ENCODE measurements at regions not wholly inside any gene's neighbourhood (a gene's known extent, or its start where the extent isn't known, plus 50 kb on each side); places are given as distances from the start of the nearest gene placed in this dataset.

GRCh38 chr4:8727131-8727530 is 134.6 kb downstream of the CPZ start:
- no peak overlapping the region for H3K9ac ChIP-seq (ENCODE audit: insufficient read depth, low read length, poor library complexity, severe bottlenecking)
- no peak overlapping the region for H3K4me3 ChIP-seq (replicated peaks in 1 of 3; ENCODE audit: low read depth in 2 of 3, low read length in 3 of 3)
- intact Hi-C loops (cut with micrococcal nuclease): no loop called here
- Mint-ChIP-seq H3K27ac (no peak overlapping the region), H3K9me3 (peaks cover 0 to 3% (median 2%) of the 10 kb centered on the region in 7 donors), H3K27me3 (ENCODE audit: low read depth in 3 of 3) (peaks cover 6 to 10% (median 8%) of the 10 kb centered on the region in 3 donors), H3K4me1 (peaks cover 2% of the 10 kb centered on the region), H3K4me3 (no peak overlapping the region), H3K36me3 (no peaks in the 10 kb centered on the region)
- no peaks in the 10 kb centered on the region for H3K9me3 ChIP-seq (replicated peaks in 1 of 2; ENCODE audit: control insufficient read depth in 1 of 2, insufficient read depth in 1 of 2, low read length in 2 of 2)
- TF ChIP-seq CTCF (IDR thresholded peaks at IDR 0.05): no peak
- H4K20me1 ChIP-seq (ENCODE audit: insufficient read depth, low read length): no peaks in the 10 kb centered on the region
- no peaks in the 10 kb centered on the region for H3K79me2 ChIP-seq (ENCODE audit: insufficient read depth, low read length)
- H3K4me1 ChIP-seq (ENCODE audit: control insufficient read depth in 1 of 2, insufficient read depth in 2 of 2, low read length in 2 of 2): no peaks in the 10 kb centered on the region
- H3K36me3 ChIP-seq (replicated peaks in 1 of 2; ENCODE audit: control insufficient read depth in 1 of 2, insufficient read depth in 2 of 2, low read length in 2 of 2): no peaks in the 10 kb centered on the region
- H3K27ac ChIP-seq (ENCODE audit: low read depth in 1 of 2, low read length in 2 of 2): no peak overlapping the region
- no peak overlapping the region for H3K4me2 ChIP-seq (replicated peaks; ENCODE audit: extremely low read depth, low read length, poor library complexity, severe bottlenecking)
- no peak overlapping the region for H2AFZ ChIP-seq (ENCODE audit: insufficient read depth, low read depth, low read length, poor library complexity, severe bottlenecking)
- no peak for DNase-seq
- no peaks in the 10 kb centered on the region for H3K27me3 ChIP-seq (ENCODE audit: control insufficient read depth in 2 of 2, insufficient read depth in 2 of 2, low read length in 2 of 2)
- 61% methylated on average over 4 of the region's 12 CpGs for WGBS (ENCODE audit: insufficient coverage)

- no peaks in the 10 kb centered on the region for H3K36me3 ChIP-seq (replicated peaks in 1 of 2; ENCODE audit: control insufficient read depth in 1 of 2, insufficient read depth in 2 of 2, low read length in 2 of 2)
- H3K27me3 ChIP-seq (ENCODE audit: control insufficient read depth in 2 of 2, insufficient read depth in 2 of 2, low read length in 2 of 2): no peaks in the 10 kb centered on the region
- intact Hi-C loops (cut with micrococcal nuclease): no loop called here
- H3K9me3 ChIP-seq (replicated peaks in 1 of 2; ENCODE audit: control insufficient read depth in 1 of 2, insufficient read depth in 1 of 2, low read length in 2 of 2): no peaks in the 10 kb centered on the region
- H3K27ac Mint-ChIP-seq: no peak overlapping the region
- H3K9me3 Mint-ChIP-seq: peaks cover 0 to 2% (median 0%) of the 10 kb centered on the region in 7 donors
- H3K27me3 Mint-ChIP-seq (ENCODE audit: low read depth in 3 of 3): peaks cover 6 to 9% (median 8%) of the 10 kb centered on the region in 3 donors
- H3K36me3 Mint-ChIP-seq: no peaks in the 10 kb centered on the region
- H3K27ac ChIP-seq (ENCODE audit: low read depth in 1 of 2, low read length in 2 of 2): no peak overlapping the region
- H3K4me1 Mint-ChIP-seq: peaks cover 2% of the 10 kb centered on the region
- WGBS (ENCODE audit: insufficient coverage): 60% methylated on average over 6 of the region's 9 CpGs
- DNase-seq: no peak
- no peak overlapping the region for H3K4me2 ChIP-seq (replicated peaks; ENCODE audit: extremely low read depth, low read length, poor library complexity, severe bottlenecking)
- no peaks in the 10 kb centered on the region for H3K79me2 ChIP-seq (ENCODE audit: insufficient read depth, low read length)
- no peak overlapping the region for H3K4me3 ChIP-seq (replicated peaks in 1 of 3; ENCODE audit: low read depth in 2 of 3, low read length in 3 of 3)
- no peak overlapping the region for H3K9ac ChIP-seq (ENCODE audit: insufficient read depth, low read length, poor library complexity, severe bottlenecking)
- no peak overlapping the region for H3K4me3 Mint-ChIP-seq
- no peaks in the 10 kb centered on the region for H4K20me1 ChIP-seq (ENCODE audit: insufficient read depth, low read length)
- no peak overlapping the region for H2AFZ ChIP-seq (ENCODE audit: insufficient read depth, low read depth, low read length, poor library complexity, severe bottlenecking)
- no peak for TF ChIP-seq CTCF (IDR thresholded peaks at IDR 0.05)
- no peaks in the 10 kb centered on the region for H3K4me1 ChIP-seq (ENCODE audit: control insufficient read depth in 1 of 2, insufficient read depth in 2 of 2, low read length in 2 of 2)
Observed at GRCh38 chr4:8726344-8726851, 133.8 kb downstream of the CPZ start.
